Kidney (tissue), 13 donors: ENCODE measurements at regions not wholly inside any gene's neighbourhood (a gene's known extent, or its start where the extent isn't known, plus 50 kb on each side); places are given as distances from the start of the nearest gene placed in this dataset.

Experiments
- DNase-seq, 5 donors: peaks; one replicate each; pipeline ENCODE4 v3.0.0-alpha.2; 2013 to 2020
- FAIRE-seq: peaks from 2 replicates; lab custom pipeline; 2012; peaks lifted over from hg19 to GRCh38; lab: Jason Lieb, UNC
- H3K27ac ChIP-seq, 2 donors: one replicate each; pipeline ENCODE4 v1.7.0; 2013; ENCODE audit warnings: low read depth in 2 of 2, low read length in 2 of 2, inconsistent platforms in 1 of 2
- H3K27me3 ChIP-seq: one replicate; pipeline ENCODE4 v1.7.1; 2013; ENCODE audit warnings: low read length, inconsistent platforms; ENCODE audit not compliant: control insufficient read depth, insufficient read depth
- H3K36me3 ChIP-seq, 3 donors: one replicate each; pipeline versions ENCODE4 v1.7.0 to v1.7.1; 2013; ENCODE audit warnings: low read length in 3 of 3, control low read depth in 1 of 3, inconsistent platforms in 1 of 3; ENCODE audit not compliant: insufficient read depth in 3 of 3, control insufficient read depth in 2 of 3
- H3K4me1 ChIP-seq, 3 donors: one replicate each; pipeline versions ENCODE4 v1.7.0 to v1.7.1; 2013; ENCODE audit warnings: low read length in 3 of 3, inconsistent platforms in 1 of 3, low read depth in 1 of 3; ENCODE audit not compliant: control insufficient read depth in 2 of 3, insufficient read depth in 2 of 3
- H3K4me3 ChIP-seq, 3 donors: one replicate each; pipeline versions ENCODE4 v1.7.0 to v1.8.1; 2013; ENCODE audit warnings: low read length in 3 of 3, control low read depth in 1 of 3, inconsistent platforms in 1 of 3
- H3K9ac ChIP-seq, 3 donors: one replicate each; pipeline versions ENCODE4 v1.7.0 to v1.7.1; 2013; ENCODE audit warnings: low read length in 3 of 3, control low read depth in 1 of 3, inconsistent platforms in 1 of 3
- H3K9me3 ChIP-seq, 3 donors: one replicate each; pipeline versions ENCODE4 v1.7.0 to v1.7.1; 2013; ENCODE audit warnings: low read length in 3 of 3, control low read depth in 1 of 3, inconsistent platforms in 1 of 3; ENCODE audit not compliant: control insufficient read depth in 2 of 3, insufficient read depth in 1 of 3
- CTCF ChIP-seq: IDR thresholded peaks from 3 replicates; pipeline ENCODE4 v1.5.1; 2012; ENCODE audit warnings: mild to moderate bottlenecking, moderate library complexity, borderline replicate concordance; ENCODE audit not compliant: insufficient read depth; ENCODE audit errors: extremely low read depth
- intact Hi-C: fragments of 100-400 bp; cut with DNase I; formaldehyde crosslinking; loops from one replicate; pipeline ENCODE4 v1.11.1; 2022
- donor health status: control.
- donor health status: control.
- donor health status: control.
- donor health status: control.
- donor health status: control.
- donor health status: DM: yes; HTN: yes; CAD: no.
- donor health status: Normal renal cell carcinoma (clear cell type).

DNA sequence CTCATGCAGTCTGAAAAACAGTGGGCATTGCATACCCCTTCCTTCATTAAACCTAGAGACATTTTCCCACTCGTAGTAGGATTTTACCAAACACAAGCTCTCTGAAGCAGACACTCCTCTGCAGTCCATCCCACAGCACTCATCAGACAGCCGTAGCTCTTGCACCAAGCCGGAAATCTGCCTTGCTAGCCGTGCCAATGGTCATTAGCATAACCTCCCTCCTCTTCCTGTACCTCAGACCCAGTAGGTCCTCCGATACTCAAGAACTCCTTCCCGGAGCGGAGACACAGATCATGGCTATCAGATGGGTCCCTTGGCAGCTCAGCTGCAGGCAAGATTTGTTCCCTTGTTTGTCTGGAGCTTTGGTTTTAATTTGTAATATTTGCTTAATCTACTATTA is 483.1 kb upstream of the PSMD7 start:
- no peak for DNase-seq
- Histone ChIP-seq H3K27ac (no peak overlapping the region), H3K4me1 (no peaks in the 10 kb centered on the region), H3K27me3 (no peaks in the 10 kb centered on the region), H3K9me3 (no peaks in the 10 kb centered on the region), H3K4me3 (no peak overlapping the region), H3K9ac (no peak overlapping the region), H3K36me3 (no peaks in the 10 kb centered on the region)
- intact Hi-C loops = no loop called here
- no peak for FAIRE-seq
- no peak for TF ChIP-seq CTCF

DNA sequence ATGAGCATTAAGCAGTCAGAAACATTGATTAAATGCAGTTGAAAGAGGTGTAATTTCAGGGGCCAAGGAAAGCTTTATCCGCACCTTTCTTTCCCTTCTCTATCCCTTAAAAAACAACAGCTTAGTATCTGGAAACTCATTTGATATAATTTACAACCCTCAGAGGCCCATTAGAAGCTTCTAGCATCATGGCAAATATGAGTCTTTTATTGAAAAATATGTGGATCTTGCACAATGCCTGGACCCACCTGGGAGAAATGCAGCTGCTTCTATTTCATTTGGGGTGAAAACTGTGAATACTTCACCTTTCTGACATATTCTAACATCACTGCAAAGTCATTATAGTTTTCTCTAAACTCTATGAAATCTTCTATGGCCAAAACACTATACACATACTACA is 492.2 kb upstream of the PSMD7 start:
- DNase-seq (no peak), FAIRE-seq (no peak)
- H3K9ac ChIP-seq = no peak overlapping the region
- no peaks in the 10 kb centered on the region for H3K36me3 ChIP-seq
- H3K9me3 ChIP-seq = no peaks in the 10 kb centered on the region
- H3K27ac ChIP-seq = no peak overlapping the region
- H3K4me3 ChIP-seq = no peak overlapping the region
- intact Hi-C loops = no loop called here
- no peak for TF ChIP-seq CTCF
- no peaks in the 10 kb centered on the region for H3K27me3 ChIP-seq
- H3K4me1 ChIP-seq = no peaks in the 10 kb centered on the region

DNA sequence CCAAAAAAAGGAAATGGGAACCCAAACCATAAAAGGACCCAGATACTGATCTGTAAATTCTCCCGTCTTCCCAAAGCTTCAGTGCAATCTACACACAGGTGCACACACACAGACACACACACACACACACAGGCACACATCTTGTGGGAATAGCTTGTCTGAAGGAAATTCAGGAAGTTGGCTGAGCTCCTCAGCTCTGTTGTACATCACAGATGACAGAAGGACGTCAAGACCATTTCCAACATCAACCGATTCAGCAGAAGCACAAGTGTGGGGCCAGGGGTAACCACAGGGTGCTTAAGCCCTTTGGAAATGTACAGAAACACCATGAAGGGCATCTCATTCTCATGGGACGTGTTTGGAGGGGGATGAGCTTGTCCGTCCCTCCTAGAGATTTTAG is 498.1 kb upstream of the PSMD7 start:
- intact Hi-C loops = no loop called here
- no peak for DNase-seq
- Histone ChIP-seq H3K27ac (no peak overlapping the region), H3K4me1 (no peaks in the 10 kb centered on the region), H3K9me3 (no peaks in the 10 kb centered on the region), H3K4me3 (no peak overlapping the region), H3K9ac (no peak overlapping the region), H3K36me3 (no peaks in the 10 kb centered on the region), H3K27me3 (no peaks in the 10 kb centered on the region)
- FAIRE-seq = no peak
- no peak for TF ChIP-seq CTCF

GRCh38 chr16:73797115-73797514 is 499.5 kb upstream of the PSMD7 start:
- Histone ChIP-seq H3K4me1 (no peaks in the 10 kb centered on the region), H3K9ac (no peak overlapping the region), H3K9me3 (no peaks in the 10 kb centered on the region), H3K27ac (no peak overlapping the region), H3K36me3 (no peaks in the 10 kb centered on the region), H3K27me3 (no peaks in the 10 kb centered on the region), H3K4me3 (no peak overlapping the region)
- no peak for TF ChIP-seq CTCF
- intact Hi-C loops = no loop called here
- FAIRE-seq (no peak), DNase-seq (no peak)
